DMS79 (cell line): ENCODE measurements at regions not wholly inside any gene's neighbourhood (a gene's known extent, or its start where the extent isn't known, plus 50 kb on each side); places are given as distances from the start of the nearest gene placed in this dataset.
"Not testable (repeated sequence)": the region's sequence is repeated elsewhere in the genome, so short reads cannot be mapped to it uniquely, and the experiment has no call there.

Experiments
- DNase-seq: peaks from one replicate; lab custom pipeline; 2025; lab: John Stamatoyannopoulos, UW

DNA sequence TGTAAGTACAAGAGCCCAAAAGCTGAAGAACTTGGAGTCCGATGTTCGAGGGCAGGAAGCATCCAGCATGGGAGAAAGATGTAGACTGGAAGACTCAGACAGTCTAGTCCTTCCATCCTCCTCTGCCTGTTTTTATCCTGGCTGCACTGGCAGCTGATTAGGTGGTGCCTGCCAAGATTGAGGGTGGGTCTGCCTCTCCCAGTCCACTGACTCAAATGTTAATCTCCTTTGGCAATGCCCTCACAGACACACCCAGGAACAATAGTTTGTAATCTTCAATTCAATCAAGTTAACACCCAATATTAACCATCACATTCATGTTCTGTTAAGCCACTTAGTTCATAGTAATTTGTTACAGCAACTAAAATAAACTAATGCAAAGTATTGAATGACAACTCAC is 904.4 kb upstream of the HS3ST1 start:
- not testable (repeated sequence) for DNase-seq

DNA sequence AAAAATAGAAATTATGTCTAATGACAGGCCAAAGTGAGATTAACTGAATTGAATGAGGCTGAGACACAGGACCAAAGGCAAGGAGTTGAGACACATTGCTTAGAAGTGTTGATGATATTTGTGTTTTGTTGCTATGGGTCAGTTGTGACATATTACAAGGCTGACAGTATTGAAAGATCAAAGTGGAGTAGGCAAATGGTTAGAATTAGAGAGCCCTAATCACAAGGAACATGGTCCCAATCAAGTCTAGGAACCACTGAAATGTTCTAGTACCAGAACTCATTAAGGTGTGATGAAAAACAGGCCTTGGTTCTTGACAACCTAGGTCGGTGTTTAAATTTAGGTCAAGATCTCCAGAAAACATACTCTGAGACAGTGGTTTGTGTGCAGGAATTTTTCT is 896.3 kb upstream of the HS3ST1 start:
- DNase-seq = no peak

DNA sequence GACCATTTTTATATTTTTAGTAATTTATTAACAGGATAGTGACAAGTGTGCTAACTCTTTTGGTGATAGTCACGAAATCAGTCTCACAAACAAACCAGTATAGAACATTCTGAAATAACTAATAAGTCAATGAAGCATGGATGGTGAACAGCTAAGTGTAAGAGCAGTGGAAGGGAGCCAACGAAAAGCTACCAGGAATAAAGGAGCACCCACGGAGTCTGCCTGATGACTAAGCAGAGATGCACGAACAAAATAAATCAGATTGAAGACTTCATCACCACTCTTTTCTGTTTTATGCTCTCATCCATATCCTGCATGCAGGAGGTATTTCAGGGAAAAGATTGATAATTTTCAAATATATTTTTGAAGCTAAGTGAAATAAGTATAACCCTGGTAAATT is 891.1 kb upstream of the HS3ST1 start:
- DNase-seq = no peak

DNA sequence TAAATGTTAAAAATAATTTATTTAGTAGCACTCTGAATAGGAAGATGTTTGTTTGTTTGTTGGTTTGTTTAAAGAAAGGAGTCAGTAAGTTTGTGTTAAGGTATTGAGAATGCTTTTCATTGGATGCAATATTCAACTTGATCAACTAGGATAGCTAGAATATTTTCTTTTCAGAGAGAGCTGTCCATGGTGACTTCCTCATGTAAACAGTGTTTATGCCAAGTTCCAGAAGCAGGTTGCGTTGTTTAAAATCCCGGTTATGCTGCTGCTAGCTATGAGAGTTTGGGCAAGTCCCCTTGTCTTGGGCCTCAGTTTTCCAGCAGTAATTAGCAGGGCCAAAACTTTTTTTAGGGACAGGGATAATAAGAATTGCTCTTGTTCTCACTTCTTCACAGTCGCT is 876.2 kb upstream of the HS3ST1 start:
- DNase-seq = no peak

DNA sequence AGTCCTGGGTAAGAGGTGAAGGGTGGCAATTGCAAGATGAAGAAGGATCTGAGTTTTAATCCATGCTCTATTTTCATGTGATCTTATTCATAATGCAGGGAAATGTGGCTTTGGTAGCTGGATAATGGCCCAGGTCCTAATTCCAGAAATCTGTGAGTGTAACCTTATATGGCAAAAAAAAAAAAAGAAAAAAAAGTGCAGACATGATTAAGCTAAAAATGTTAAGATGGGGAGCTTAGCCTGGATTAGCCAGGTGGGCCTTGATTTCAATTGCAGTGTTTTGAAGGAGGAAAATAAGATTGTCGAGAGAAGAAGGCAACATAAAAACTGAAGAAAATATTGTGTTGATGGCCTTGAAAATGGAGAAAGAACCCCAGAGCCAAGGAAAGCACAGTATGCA is 867.7 kb upstream of the HS3ST1 start:
- no peak for DNase-seq

DNA sequence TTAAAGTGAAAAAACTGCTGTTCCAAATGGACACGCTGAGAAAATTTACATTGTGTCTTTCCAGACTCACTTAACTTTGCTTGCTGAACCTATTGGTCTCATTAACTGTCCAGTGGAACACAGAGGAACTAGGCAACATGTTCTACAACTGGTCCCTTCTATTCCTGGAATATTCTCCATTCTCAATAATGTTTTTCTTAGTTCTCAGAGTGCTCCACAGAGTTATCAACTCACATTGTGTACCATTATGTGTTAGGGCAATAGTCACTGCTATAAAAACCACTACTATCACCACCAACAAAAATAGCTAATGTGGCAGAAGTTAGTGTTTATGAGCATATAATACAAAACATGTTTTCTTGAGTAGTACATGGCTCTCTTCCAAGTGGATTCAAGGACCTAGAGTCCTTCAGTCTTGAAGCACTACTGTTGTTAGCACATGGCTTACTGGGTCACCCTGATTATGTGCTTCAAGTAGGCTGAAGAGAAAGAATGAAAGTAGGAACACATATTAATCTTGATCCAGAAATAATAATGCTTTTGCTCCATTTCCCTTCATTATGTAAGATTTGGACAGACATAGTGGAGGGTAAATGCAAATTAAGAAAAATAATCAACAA is 865.3 kb upstream of the HS3ST1 start:
- DNase-seq = no peak

DNA sequence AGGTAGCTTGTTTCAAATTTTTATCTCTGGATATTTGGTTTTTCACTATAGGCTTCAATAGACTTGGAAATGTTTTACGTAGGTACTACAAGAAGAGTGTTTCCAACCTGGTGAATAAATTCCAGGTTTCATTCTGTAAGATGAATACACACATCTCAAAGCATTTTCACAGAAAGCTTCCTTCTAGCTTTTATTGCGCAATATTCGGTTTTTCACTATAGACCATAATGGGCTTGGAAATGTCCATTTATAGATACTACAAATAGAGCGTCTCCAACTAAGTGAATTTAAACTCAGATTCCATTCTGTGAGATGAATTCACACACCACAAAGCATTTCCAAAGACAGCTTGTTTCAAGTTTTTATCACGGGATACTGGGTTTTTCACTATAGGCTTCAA is 857.7 kb upstream of the HS3ST1 start:
- no peak for DNase-seq

DNA sequence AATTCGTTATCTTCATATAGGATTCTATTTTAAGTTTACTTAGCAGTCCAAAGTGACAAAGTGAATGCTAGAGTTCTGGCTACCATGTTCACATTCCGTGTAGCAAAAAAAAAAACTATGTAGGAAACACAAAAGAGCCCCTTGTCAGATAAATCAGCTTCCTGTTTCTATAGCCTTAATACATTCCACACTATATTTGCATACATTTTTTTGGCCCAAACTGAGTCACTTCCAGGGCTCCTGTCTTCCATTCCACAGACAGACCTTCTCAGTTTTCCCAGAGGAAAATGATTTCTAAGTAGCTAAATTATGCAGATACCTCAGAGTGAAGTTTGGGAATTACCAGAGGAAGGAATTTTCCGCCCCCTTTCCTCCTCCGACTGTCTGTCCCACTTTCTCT is 841.9 kb upstream of the HS3ST1 start:
- DNase-seq = no peak

DNA sequence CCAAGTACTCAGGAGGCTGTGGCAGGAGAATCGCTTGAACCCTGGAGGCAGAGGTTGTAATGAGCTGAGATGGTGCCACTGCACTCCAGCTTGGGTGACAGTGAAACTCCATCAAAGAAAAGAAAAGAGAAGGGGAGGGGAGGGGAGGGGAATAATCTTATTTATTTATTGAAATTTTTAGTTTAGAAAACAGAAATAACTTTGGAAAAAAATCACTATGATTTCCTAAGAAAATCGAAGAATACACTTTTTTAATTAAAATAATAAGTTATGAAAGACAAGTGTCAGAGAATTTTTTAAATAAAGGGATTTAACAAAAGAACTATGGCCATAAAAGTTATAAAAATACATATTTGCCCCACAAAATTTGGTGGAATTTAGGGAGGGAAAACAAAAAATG is 836.9 kb upstream of the HS3ST1 start:
- no peak for DNase-seq

DNA sequence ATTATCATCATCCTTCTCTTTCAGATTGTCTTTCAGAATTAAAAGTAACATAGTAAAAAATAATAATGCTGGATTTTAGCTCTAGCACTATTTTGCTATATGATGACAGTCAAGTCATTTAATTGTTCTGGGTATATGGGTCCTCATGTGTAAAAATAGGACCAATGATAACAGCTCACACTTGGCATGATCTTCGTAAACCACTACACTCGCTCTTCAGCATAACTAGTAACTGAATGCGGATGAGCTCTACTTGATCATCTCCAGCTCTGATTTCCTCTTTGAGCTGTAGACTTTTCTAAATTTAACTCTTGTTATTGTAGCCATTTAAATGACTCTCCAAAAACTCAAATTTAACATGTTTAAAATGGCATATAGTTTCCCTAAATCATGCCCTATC is 831.8 kb upstream of the HS3ST1 start:
- DNase-seq = no peak

DNA sequence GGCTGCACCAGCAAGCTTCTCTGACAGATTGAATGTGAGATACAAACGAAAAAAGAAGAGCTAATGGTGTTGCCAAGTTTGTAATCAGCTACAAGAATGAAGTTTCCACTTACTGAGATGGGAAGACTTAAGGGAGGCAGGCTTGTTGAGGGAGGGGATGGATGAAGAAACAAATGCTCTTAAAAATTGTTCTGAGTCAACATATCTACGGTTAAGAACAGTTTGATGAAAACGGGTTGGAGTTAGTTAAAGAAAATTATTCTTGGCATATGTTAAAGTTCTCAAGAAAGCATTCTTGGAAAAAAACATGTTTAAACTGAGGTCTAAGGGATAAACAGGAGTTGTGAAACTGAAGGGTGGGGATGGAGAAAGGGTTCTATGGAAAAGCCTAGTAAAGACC is 816.3 kb upstream of the HS3ST1 start:
- no peak for DNase-seq

DNA sequence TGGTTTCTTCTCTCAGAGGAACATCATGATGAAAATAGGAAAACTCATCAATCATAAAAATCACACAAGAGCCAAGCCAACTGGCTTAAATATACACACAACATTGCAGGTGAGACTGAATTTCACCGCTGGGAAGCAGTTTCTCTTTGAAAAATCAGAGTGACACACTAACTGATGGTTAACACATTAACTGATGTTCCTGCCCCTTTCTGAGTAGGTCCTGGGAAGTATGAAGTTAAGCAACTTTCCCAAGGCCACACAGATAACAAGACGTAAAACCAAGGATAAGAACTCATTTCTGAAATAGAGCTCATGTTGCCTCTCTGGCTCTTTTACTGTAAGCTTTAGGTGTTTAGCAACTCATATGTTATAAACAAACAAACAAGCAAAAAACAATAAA is 813.7 kb upstream of the HS3ST1 start:
- no peak for DNase-seq

DNA sequence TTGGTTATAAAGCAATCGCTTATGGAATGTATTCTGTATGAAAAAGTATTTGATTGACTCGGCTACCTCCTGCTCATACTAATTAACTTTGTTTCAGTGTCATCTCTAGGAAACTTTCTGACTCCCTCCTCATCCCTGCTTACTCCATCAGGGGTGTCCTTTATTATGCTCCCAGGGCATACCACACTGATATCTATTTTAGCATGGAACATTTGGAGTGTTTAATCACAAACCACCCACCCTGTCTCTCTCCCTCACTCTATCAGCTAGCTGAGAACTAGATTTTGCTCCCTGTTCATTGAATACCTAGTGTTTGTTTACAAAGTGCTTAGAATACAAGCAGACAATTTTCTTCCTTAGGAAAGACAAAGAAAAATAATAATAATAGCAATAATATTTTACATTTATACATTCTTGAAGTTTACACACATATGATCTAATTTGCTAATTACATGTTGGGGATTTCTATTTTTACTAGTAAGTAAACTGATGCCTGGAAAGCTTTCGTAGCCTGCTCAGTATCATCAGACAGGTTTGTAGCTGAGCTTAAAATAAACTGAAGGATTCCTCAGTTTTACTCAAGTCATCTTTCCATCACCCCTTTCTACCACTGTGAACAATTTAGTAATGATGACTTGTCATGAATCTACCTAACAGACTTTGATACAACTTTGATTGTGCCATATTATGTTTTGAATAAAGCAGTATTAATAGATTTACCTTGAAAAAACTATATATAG is 811.4 kb upstream of the HS3ST1 start:
- DNase-seq = no peak

DNA sequence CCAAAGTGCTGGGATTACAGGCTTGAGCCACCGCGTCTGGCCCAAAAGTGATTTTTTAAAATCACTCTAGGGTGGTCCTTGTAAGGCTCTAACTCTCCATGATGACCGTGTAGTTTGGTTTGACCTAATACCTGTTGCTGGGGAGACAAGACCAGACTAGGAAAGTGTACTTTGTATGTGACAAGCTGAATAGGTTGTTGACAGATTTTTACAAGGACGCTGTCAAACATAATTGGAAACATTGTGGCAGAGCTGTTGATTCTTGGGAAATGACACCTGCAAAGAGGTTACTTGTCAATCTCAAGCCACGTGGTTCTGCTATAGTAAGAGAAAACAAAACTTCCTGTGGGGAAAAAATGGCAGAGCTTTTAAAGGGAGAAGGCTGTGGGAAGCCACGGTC is 802.4 kb upstream of the HS3ST1 start:
- no peak for DNase-seq

DNA sequence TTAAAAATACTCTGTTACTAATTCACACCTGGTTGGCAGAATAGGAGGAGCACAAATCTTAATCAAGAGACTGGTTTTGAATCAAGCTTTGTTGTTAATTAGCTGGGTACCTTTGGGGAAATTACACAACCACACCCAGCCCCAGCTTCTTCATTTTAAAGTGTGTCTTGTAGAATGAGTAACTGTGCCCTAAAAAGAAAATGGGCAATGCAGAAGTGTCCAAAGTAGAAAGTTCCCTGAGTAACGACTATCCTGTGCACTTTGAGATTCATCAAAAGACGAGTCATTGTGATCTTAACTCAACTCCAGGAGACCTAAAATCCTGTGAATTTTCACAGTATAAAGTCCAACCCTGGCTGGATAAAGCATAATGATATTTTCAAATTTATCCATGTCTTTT is 792.3 kb upstream of the HS3ST1 start:
- no peak for DNase-seq

DNA sequence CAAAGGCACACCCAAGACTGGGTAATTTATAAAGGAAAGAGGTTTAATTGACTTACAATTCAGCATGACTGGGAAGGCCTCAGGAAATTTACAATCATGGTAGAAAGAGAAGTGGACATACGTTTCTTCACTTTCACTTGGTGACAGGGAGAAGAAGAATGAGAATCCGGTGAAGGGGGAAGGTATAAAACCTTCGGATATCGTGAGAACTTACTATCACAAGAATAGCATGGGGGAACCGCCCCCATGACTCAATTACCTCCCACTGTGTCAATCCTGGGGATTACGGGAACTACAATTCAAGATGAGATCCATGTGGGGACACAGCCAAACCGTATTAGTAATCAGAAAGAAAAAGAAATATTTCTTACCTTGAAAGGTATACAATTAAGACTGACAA is 782.9 kb upstream of the HS3ST1 start:
- no peak for DNase-seq

DNA sequence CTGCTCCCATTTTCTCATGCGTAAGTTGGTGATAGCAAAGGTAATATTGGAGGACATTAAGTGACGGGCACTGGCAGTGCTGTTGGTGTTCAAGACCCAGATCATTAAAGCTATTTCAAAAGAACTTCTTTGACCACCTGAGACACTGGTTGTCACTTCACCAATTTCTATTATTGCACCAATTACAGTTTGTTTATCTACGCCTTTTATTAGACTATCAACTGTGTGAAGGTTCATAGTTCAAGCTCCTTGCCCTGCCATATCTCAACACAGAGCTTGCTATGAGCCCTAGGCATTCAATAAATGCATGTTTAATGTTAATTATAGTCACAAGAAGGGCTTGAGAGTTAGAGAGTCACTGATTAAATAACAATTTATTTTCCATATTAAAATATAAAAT is 778.7 kb upstream of the HS3ST1 start:
- no peak for DNase-seq

DNA sequence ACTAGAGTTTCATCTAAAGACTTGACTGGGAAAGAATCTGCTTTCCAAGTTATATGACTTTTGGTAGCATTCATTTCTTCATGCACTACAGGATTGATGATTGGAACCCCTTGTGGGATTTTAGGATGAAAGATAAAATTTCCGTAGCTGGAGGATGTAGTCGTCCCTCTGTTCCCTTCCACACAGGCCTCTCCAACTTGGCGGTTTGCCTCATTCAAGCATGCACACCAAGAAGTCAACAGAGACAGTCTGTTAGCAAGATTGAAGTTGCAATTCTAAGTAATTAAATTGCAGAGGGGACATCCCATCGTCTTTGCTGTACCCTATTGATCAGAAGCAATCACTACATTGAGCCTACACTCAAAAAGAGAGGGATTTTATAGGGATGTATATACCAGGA is 777.4 kb upstream of the HS3ST1 start:
- DNase-seq = no peak

DNA sequence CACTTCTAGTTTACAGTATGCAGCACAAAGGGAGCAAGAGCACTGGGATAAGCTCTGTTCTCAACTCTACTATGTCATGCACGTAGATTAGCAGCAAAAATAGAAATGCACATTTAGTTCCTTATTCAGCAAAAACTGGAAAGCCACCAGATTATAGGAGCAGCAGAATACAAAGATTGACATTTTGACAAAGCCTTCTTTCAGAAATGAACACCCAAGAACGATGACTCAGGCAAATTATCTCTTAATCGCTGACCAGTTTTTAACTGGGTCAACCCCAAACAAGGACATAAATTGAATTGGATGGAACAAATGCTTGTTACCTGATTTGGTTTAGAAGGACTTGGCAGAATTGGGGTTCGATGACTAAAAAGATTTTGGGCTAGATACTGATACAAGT is 775.3 kb upstream of the HS3ST1 start:
- no peak for DNase-seq

DNA sequence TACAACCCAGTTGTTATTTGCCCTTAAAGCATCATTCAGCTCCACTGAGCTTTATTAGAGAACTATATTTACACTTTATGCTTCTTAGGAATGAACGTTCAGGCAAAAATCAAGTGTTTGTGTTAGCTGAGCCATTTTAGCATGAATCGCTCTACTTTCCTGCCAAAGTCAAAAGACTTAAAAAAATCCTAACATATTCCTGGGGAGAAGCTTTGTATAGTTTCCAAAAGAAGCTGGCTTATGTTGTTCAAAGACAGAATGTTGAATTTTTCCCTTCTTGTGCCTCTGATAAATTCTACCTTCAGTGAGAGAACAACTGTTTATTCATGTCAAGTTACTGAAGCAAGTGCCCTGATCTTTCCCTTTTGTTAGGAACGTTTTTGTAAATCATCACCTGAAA is 771.5 kb upstream of the HS3ST1 start:
- no peak for DNase-seq

DNA sequence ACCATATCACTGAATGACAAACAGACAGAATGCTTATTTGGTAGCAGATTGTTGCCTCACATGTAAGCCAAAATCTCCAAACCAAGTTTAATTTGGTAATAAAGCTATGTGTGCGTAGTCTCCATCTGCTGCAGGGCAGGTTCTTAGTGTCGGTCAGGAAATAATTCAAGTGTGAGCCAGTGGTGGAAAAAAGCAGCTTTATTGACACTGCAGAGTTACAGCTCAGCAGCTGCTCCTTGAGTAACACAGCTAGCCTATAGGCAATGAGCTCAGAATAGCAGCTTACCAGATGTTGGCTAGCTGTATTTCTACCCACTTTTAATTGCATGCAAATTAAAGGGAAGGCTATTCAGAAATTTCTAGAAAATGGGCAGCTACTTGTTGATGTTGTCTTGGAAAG is 757.8 kb upstream of the HS3ST1 start:
- DNase-seq = no peak

DNA sequence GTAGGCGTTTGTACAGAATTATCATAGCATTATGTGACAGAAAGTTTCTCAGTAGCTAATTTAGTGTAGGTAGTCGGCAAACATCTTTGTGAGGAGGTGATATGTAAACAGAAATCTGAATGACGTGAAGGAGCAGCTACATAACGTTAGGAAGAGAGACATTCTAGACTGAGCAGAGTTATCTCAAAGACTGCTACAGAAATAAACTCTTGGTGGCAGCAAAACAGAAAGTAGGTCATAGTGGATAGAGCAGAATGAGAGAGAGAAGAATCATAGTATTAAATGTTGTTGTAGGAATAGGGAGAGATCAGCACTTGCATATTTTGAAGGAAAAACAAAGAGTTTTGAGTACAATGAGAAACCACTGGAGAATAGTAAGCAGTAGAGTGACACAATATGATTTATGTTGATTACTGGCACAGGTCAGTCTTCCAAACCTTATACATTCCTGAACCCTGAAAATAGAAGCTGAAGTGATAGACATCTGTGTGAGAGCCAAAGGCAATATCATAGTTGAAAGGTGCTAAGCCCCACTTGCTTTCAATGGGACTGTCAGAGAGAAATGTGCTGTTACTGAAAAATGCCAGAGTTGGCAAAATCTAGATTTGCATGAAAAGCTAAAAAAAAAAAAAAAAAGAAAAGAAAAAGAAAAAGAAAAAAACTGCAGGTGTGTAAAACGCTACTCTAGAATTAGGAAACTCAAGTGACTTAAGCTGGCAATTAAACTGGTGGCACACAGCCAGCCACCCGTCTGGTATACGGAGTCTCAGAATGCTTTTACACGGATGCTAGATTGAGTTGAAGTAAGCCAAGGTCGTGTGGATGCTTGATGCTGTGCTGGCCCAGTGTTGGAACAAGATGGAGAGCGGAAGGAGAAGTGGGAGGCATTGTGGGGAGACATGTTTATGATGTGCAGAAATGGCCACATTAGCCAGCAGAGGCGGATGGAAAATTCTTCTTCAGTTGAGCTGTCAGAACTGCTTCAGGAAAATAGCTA is 750.2 kb upstream of the HS3ST1 start:
- no peak for DNase-seq

DNA sequence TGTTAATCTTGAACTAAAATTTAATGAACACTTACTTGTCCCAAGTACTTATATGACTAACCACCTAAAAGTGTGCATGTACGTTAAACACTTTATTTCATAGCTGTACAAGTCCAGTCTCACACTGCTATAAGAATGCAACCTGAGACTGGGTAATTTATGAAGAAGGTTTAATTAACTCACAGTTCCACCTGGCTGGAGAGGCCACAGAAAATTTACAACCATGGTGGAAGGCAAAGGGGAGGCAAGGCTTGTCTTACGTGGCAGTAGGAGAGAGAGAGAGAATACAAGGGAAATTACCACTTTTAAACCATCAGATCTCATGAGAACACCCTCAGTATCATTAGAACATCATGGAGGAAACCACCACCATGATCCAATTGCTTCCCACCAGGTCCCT is 748.7 kb upstream of the HS3ST1 start:
- DNase-seq = no peak
